ENCODE measurements at regions not wholly inside any gene's neighbourhood (a gene's known extent, or its start where the extent isn't known, plus 50 kb on each side); places are given as distances from the start of the nearest gene placed in this dataset.

- H3K4me1 ChIP-seq: no peaks in the 10 kb centered on the region
- no peak for TF ChIP-seq CTCF (IDR thresholded peaks at IDR 0.05)
- no peak overlapping the region for H3K27ac ChIP-seq
- no peaks in the 10 kb centered on the region for H3K36me3 ChIP-seq
- intact Hi-C loops (cut with DNase I): no loop called here
- no peaks in the 10 kb centered on the region for H3K9me3 ChIP-seq
- no peak overlapping the region for H3K9ac ChIP-seq (ENCODE audit: low read depth in 2 of 2, low read length in 2 of 2)
- H3K27me3 ChIP-seq: no peaks in the 10 kb centered on the region
- no peak for DNase-seq
- H3K4me3 ChIP-seq: no peak overlapping the region
Observed at GRCh38 chr13:71090990-71091389, 776.0 kb downstream of the DACH1 start.

DNA sequence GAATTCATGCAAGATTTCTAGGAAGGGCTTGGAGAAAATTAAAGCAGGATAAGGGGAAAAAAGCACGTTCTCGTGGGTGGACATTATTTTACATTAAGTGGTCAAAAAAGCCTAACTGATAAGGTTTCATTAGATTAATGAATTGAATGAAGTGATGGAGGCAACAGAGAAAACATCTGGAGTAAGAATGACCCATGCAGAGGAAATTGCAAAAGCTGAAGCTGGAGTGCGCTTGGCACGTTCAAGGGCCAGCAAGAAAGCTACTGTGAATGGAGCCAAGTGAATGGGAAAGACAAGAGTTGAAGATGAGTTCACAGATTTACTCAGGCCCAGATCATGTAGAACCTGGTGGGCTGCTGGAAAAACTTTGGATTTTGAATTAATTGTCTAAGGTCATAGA lies 777.9 kb downstream of the DACH1 start:
- Histone ChIP-seq H3K27me3 (no peaks in the 10 kb centered on the region), H3K36me3 (no peaks in the 10 kb centered on the region), H3K9me3 (no peaks in the 10 kb centered on the region), H3K4me3 (no peak overlapping the region), H3K4me1 (no peaks in the 10 kb centered on the region), H3K9ac (ENCODE audit: low read depth in 2 of 2, low read length in 2 of 2) (no peak overlapping the region), H3K27ac (no peak overlapping the region)
- TF ChIP-seq CTCF (IDR thresholded peaks at IDR 0.05): no peak
- DNase-seq: no peak
- intact Hi-C loops (cut with DNase I): no loop called here

- H3K9ac ChIP-seq (ENCODE audit: low read depth in 2 of 2, low read length in 2 of 2): no peak overlapping the region
- DNase-seq: no peak
- TF ChIP-seq CTCF (IDR thresholded peaks at IDR 0.05): no peak
- H3K27ac ChIP-seq: no peak overlapping the region
- no peaks in the 10 kb centered on the region for H3K27me3 ChIP-seq
- no peaks in the 10 kb centered on the region for H3K9me3 ChIP-seq
- H3K36me3 ChIP-seq: no peaks in the 10 kb centered on the region
- intact Hi-C loops (cut with DNase I): no loop called here
- H3K4me1 ChIP-seq: no peaks in the 10 kb centered on the region
- H3K4me3 ChIP-seq: no peak overlapping the region
Observed at GRCh38 chr13:71087432-71087831, 779.6 kb downstream of the DACH1 start.

- Histone ChIP-seq H3K27ac (no peak overlapping the region), H3K36me3 (no peaks in the 10 kb centered on the region)
- TF ChIP-seq CTCF (IDR thresholded peaks at IDR 0.05): no peak
Observed at GRCh38 chr13:71087006-71087405, 780.0 kb downstream of the DACH1 start.

DNA sequence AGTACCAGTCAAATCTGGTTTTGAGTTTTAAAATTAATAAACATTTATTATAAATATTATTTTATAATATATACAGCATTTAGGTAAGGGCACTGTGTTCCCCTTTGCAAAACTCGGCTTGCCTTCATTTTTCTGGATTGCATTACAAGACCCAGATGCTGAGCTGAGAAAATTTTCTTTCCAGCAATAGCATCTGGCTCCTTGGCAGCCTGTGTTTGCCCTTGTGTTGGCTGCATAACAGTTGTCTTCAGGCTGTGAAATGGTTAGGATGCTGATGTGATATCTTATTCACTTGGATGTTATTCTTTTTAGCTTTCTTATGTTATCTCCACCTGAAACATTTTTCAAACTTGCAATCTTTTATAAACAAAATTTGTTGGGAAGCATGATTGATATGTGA lies 784.4 kb downstream of the DACH1 start:
- H3K27me3 ChIP-seq: no peaks in the 10 kb centered on the region
- TF ChIP-seq CTCF (IDR thresholded peaks at IDR 0.05): no peak
- intact Hi-C loops (cut with DNase I): no loop called here
- no peaks in the 10 kb centered on the region for H3K36me3 ChIP-seq
- H3K27ac ChIP-seq: no peak overlapping the region
- no peaks in the 10 kb centered on the region for H3K4me1 ChIP-seq
- no peak for DNase-seq
- H3K9ac ChIP-seq (ENCODE audit: low read depth in 2 of 2, low read length in 2 of 2): no peak overlapping the region
- no peak overlapping the region for H3K4me3 ChIP-seq
- no peaks in the 10 kb centered on the region for H3K9me3 ChIP-seq

More at GRCh38 chr13:71087006-71087405, 780.0 kb downstream of the DACH1 start:
- no peak overlapping the region for H3K9ac ChIP-seq (ENCODE audit: low read depth in 2 of 2, low read length in 2 of 2)
- intact Hi-C loops (cut with DNase I): no loop called here
- H3K27me3 ChIP-seq: no peaks in the 10 kb centered on the region
- no peak for DNase-seq
- H3K4me1 ChIP-seq: no peaks in the 10 kb centered on the region
- no peak overlapping the region for H3K4me3 ChIP-seq
- H3K9me3 ChIP-seq: no peaks in the 10 kb centered on the region

DNA sequence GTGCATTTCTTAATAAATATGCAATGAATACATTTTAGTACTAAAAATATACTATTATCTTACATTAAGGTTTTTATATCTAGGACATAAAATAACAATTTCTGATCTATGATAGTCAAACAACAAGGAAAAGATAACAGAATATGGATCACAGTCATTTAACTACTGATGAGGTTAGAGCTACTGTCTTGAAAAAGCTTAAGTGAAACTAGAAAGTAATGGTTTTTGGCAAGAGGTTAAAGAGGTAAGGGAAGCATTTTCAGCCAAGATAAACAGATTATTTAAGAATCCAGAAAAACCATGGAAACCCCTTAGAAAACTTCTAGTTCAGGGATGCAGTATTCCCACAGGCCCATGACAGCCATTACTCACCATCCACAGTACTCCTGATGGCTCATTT lies 787.4 kb downstream of the DACH1 start:
- no peak for TF ChIP-seq CTCF (IDR thresholded peaks at IDR 0.05)
- no peak overlapping the region for H3K4me3 ChIP-seq
- H3K4me1 ChIP-seq: no peaks in the 10 kb centered on the region
- no peak for DNase-seq
- H3K27me3 ChIP-seq: no peaks in the 10 kb centered on the region
- no peak overlapping the region for H3K27ac ChIP-seq
- intact Hi-C loops (cut with DNase I): no loop called here
- no peaks in the 10 kb centered on the region for H3K36me3 ChIP-seq
- H3K9ac ChIP-seq (ENCODE audit: low read depth in 2 of 2, low read length in 2 of 2): no peak overlapping the region
- no peaks in the 10 kb centered on the region for H3K9me3 ChIP-seq

All from colonic mucosa (tissue), 4 donors.